ENCODE measurements at regions not wholly inside any gene's neighbourhood (a gene's known extent, or its start where the extent isn't known, plus 50 kb on each side); places are given as distances from the start of the nearest gene placed in this dataset.

DNA sequence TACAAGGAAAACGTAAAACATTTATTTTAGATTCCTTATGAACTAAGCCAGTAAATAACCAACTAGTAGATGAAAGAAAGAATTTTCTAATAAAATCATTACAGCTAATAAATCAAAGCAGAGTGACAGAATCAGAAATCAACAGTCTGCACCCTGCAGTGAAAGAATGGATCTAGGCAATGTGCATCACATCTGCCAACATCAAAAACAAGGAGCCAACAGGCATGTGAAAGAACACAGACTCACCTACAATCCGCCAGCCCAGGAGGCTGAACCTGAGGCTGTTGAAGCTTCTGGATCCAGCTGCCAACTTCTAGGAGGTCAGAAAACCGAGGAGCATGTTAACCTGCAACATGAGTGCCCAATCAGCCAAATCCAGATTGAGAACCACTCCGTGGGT lies 196.3 kb downstream of the SETD4 start:
- TF ChIP-seq, protein P1, sequence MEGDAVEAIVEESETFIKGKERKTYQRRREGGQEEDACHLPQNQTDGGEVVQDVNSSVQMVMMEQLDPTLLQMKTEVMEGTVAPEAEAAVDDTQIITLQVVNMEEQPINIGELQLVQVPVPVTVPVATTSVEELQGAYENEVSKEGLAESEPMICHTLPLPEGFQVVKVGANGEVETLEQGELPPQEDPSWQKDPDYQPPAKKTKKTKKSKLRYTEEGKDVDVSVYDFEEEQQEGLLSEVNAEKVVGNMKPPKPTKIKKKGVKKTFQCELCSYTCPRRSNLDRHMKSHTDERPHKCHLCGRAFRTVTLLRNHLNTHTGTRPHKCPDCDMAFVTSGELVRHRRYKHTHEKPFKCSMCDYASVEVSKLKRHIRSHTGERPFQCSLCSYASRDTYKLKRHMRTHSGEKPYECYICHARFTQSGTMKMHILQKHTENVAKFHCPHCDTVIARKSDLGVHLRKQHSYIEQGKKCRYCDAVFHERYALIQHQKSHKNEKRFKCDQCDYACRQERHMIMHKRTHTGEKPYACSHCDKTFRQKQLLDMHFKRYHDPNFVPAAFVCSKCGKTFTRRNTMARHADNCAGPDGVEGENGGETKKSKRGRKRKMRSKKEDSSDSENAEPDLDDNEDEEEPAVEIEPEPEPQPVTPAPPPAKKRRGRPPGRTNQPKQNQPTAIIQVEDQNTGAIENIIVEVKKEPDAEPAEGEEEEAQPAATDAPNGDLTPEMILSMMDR (IDR thresholded peaks at IDR 0.05): no peak

DNA sequence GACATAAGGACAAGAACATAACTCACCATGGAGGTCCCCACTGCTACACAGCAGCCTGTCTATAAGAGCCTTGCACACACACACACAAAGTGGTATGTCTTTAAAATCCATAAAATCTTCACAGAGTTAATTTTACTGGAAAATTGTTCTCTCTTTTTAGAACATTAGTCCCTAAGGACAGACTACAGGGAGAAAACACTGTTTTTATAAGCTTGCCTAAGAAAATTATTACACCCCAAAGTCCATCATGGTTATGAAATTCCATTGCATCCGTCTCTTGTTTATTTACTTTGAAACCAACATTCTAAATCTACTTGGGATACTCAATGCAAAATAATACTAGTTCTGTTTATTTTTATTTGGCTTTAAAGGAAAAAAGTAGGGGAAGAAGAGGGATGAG lies 197.4 kb downstream of the SETD4 start:
- TF ChIP-seq, protein P1 (IDR thresholded peaks at IDR 0.05): no peak

DNA sequence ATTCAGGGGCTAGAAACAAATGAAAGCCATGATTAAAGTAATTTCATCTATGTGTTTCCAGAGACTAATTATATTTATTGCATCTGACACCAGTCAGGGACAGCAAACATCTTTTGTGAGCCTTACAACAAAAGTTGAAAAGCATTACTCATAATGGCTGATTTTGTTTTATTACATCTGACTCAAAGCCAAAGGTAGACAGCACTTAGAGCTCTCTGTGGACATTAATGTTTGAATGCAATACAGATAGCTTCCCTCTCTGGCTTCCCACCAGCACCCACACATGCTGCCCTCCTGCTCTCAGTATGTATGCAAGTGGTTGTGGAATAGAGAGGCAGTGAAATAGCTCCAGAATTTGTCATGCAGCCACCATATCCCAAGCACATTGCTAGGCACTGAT lies 198.7 kb downstream of the SETD4 start:
- TF ChIP-seq, protein P1 (IDR thresholded peaks at IDR 0.05): no peak

- TF ChIP-seq, protein P1 (IDR thresholded peaks at IDR 0.05): no peak
These were observed 200.0 kb downstream of the SETD4 start for GRCh38 chr21:35860189-35860869.

DNA sequence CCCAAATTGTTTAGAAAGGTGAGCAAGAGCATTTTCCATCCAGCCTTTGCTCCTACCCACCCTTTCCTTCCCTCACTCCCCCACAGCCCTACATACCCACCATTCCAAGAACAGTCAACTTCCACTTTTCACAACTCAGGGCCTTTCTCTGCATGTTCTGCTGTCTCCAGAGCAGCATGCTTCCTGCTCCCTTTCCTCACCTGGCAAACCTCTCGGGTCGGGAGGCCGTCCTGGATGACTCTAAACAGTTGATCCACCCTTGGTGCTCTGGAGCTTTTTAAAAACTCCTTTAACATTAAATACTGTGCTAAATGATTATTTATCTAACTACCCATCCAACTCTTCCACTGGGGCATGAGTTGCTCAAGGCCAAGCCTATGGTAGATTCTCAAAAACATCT lies 200.6 kb downstream of the SETD4 start:
- TF ChIP-seq, protein P1 (IDR thresholded peaks at IDR 0.05): no peak

- TF ChIP-seq, protein P1 (IDR thresholded peaks at IDR 0.05): no peak
These were observed 203.2 kb downstream of the SETD4 start for GRCh38 chr21:35857095-35857494.

- TF ChIP-seq, protein P1 (IDR thresholded peaks at IDR 0.05): no peak
These were observed 204.8 kb downstream of the SETD4 start for GRCh38 chr21:35855484-35855883.

GRCh38 chr21:35854281-35854680 lies 206.0 kb downstream of the SETD4 start:
- TF ChIP-seq, protein P1 (IDR thresholded peaks at IDR 0.05): no peak
